Cerebellar nuclear complex (tissue), 1 donor: ENCODE measurements at regions not wholly inside any gene's neighbourhood (a gene's known extent, or its start where the extent isn't known, plus 50 kb on each side); places are given as distances from the start of the nearest gene placed in this dataset.

Source experiments
- DNase-seq, 2 experiments: peaks; one replicate each; lab custom pipeline; 2025; lab: John Stamatoyannopoulos, UW

DNA sequence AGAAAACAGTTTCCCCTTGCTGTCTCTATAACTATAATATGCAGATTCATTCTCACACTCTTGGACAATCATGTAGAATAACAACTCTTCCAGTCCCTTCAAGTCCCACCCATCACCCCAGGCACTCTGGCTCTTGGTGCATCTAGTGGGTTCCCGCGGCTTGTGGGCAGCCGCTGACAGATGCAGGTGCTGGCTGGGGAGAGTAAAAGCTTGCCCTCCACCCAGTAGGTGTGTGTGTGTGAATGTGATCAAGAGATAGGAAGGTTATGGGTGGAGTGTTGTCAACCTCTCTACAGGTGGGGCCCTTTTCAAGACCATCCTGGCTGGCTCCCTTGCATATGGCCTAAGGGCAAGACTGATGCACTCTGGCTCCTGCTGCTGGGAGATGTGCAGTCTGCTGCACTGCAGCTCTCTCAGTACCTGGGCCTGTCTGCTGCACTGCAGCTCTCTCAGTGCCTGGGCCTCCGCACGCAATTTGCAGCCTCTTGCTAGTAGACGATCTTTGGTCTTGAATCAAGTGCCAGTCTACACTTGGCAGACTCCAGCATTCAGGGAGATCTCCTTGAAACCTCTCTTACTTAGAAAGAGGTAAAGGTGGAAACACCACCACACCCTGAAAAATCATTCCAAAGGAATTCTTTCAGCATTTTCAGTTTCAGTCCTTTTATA lies 189.7 kb upstream of the GDNF start:
- DNase-seq: no peak

DNA sequence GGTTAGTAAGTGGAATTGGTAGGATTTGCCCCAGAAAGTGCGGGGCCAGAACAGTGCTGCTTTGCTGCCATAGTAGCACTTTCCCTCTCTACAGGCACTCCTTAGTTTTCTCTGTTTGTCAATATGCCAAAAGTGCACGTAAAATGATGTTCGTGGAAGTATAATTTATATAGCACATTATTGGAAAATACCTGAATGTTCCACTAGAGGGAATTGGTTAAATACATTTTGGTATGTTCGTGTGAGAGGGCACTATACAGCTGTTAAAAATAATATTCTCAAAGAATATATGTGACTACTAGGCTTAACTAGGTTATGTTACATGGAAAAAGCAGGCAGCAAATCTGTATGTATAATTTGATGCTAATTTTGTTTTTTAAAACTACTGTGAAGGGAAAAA lies 184.0 kb upstream of the GDNF start:
- DNase-seq: no peak

DNA sequence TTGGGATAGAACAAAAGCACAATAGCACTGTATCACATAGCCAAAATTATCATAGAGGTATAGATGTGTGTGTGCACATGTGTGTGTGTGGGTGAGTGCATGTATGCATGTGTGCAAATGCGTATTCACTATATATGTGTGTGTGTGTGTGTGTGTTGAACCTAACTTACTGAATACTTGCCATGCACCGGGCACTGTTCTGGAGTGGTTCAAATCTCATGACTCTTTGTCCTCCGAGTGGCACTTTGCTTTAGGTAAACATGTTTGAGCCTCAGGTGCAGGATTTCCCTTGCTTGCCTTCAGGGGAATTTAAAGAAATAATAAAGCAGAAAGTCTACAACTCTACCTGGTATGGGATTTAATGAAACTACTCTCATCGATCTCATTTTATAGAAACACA lies 183.5 kb upstream of the GDNF start:
- DNase-seq: no peak

DNA sequence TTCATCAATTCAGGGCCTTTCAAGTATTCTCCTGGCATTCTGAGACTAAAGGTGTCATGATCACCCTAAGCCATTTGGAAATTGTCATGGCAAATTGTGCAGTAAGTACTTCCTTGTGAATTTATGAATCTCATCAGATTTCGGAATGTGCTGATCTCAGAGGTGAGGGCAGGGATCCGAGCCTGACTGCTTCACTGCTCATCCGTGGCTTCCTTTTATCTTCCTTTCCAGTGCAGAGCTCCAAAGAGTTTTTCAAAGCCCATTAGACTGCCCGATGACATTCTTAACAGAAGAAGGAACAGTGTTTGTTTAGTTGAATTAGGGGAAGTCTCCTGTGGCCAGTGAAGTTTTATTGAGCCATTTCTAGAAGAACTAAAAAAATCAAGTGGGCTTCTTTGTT lies 182.8 kb upstream of the GDNF start:
- DNase-seq: no peak

DNA sequence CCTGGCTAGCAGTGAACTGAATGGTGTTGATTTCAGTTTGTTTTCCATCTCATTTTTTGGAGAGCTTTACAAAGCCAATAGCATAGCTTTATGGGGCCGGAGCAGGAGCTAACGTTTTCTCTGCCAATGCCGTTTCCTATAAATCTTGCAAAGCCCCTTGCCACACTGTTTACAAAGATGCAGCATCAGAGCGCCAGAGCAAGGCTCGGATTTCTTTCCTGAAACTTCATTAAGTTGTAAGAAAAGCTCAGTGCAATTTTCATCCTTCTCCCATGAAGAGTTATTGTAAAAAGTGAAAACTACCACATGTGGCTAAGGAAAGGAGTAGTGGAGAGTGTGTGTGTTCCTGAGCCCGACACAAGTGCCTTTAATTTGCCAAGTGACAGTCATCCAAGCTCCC lies 178.2 kb upstream of the GDNF start:
- DNase-seq: no peak

DNA sequence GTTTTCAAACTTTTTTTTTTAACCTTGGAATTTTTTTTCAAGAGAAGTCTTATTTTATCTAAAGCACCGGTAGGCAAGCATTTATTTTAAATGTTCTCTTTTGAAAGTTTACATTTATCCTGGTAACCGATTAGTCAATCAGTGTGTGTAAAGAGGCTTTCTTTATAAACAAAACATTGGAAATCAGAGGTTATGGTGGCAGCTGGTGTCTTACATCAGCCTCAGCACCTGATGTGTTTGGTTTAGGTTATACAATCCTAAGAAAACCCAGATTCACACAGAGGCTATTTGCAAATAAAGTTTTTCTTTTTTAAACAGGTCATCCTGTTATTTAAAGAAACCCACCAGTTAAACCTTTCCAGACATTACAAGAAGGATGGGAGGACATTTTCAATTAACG lies 173.3 kb upstream of the GDNF start:
- no peak for DNase-seq

DNA sequence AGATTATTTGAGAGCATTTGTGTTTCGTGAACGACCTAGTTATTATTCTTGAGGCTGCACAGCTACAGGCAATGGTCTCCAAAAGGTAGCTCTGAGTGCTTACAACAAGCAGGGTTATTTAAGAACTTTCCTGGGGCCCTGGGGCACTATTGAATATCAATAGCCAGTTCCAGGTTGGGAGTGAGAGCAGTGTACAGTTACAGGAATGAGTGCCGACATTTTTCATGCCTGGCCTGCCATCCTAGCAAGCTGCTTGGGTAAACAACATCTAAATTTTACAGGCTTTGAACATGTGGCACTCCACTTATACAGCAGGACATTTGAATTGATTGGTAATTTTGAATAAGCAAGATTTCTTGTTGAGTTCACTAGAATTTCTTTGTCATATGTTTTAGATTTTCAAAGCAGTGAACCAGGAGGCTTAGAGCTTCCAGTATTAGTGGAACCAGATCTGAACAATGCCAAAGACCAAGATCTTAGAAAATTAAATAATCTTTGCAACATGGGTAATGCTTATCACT lies 171.9 kb upstream of the GDNF start:
- DNase-seq: no peak

DNA sequence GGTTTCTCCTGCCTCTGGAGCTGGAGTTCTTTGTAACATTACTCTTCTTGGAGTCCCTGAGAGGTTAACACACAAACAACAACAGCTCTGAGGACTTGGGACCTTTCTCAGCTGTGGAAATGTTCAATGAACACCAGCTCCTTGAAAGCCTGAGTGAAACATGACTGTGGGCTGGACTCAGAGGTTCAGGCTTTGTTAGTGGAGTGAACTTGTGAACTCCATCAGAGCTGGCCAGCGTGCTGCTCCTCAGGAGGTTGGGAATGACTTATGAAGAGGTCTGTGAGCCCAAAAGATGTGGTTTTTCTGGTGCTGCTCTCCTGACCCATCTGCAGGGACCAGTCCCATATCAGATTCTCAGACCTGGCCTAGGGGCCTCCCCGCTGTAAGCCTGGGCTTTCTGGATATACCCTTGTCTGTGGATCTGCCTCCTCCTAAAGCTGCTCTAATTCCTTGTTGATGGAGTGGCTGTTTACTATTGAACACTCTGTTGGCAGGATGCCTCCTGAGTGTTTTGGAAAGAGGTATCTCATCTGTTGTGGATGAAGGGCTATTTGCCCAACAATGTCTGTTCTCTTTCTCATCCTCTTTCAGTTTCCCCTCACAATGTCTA lies 170.0 kb upstream of the GDNF start:
- DNase-seq: no peak

DNA sequence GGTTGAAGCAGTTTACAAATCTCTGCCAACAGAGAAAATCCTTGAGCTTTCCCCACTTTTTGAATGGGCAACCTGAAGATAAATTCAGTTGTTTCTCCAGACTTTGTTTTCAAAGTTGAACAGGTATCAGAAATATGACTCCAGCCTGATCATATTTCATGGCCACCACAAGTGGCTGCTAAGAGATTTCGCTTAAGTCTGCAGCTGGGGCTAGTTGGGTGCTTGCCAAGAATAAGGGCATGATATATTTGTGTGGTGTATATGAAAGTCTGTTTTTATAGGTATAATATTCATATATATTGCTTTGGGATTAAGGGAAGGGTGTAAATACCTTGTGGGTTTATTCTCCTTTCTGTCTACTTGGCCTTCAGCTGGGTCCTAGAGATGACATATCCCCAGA lies 168.4 kb upstream of the GDNF start:
- no peak for DNase-seq

DNA sequence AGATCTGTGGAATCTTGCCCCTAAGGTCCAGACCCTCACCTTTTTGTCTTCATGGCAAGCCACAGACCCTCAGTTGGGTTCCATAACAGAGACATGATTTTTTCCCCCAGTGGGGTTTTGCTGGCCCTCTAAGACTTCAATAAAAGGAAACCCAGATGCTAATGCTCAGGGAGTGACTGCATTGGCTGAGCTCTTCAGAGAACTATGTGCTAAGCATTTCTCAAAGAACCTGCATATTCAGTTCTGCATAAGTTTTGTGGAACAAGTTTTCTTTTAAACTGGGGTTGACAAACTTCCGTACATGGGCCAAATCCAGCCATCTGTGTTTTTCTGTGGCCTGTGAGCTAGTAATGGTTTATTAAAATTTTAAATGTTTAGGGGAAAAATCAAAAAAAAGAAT lies 159.8 kb upstream of the GDNF start:
- no peak for DNase-seq

DNA sequence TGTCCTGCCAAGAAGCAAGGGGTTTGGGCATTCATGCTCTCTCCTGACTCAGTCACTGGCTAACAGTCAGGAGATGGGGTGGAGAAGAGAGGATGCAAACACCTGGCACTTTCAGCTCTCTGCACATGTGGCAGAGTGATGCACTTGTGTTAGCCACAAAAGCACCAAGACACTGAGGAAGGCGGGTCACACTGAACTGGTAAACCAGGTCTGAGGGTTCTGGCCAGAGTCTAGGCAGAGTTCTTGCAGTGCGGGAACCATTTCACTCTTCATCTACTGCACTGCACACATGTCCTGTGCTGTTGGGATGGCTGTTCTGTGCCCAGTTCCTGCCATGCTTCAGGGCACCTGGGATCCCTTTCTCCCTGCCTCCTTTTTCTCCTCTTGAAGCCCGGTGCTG lies 157.1 kb upstream of the GDNF start:
- DNase-seq: no peak

DNA sequence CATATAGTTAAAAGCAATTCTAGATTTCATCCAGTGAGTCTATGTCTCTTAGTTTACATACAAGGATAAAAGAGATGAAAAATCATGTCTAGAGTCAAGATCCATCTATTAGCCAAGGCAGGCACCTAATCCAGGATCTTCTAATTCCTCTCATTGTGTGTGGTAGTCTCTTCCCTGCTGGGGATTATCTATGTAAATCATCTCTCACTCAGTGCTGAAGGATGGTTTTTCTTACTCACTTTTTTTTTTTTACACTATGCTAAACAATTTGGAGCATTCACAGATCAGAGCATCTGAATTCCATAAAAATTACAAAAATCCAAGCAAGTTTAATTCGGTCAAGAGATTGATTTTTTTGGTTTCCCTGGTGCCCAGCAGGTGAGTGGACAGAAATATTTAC lies 154.9 kb upstream of the GDNF start:
- no peak for DNase-seq

DNA sequence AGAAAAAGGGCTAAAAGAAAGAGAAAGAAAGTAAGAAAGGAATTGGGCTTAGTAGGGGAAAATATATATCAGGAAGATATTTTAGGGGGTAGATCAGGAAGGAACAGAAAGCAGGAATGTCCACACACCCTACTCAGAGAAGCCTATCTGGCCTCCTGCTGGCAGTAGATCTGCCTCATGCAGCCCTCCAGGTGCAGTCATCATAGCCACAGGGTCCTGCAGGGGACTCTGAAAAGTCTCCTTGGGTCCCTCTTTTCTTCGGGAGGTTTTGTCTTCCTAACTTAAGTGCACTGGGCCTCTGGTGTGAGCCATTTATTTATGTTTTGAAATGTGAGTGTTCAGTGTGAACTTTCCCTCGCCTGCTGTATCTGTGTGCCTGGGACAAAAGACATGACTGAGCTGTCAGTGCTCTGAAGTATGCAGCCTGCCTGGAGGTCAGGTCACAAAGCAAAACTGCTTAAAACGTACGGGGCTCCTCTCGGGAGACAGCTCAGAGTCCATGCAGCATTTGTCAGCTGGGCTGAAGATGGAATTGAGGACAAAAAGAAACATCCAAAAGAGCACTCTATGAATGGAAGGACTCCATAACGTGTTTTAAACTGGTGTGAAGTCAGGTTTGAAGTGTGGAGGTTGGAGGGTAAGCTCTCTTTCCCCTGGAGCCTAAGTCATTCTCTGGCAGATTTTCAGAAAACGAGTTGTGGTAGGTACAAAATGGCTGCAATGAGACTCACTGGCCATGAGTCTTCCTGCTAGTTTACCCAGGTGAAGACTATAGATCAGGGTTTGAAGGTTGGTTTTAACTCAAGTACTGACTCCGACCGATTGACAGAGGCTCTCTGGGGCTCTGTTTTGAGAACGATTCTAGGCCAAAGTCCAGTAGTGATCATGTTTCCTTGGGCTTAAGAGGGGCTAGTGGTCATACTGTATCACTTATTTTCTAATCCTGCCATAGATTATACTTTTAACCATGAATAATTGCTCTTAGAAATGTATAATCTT lies 151.8 kb upstream of the GDNF start:
- DNase-seq: no peak

DNA sequence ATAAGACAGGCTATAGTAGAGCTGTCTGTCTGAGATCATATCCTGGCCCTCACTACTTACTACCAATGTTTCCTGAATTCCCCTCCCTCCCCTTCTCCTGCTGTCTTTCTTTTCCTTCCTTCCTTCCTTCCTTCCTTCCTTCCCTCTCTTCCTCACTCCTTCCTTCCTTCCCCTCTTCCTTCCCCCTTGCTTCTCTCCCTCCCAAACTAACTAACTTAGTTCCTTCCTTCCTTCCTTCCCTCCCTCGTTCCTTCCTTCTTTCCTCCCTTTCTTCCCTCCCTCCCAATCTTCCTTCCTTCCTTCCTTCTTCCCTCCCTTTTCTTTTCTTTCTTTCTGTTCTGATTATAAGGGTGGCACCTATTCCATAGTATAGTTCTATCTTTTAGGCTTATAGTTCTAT lies 150.0 kb upstream of the GDNF start:
- DNase-seq: no peak

DNA sequence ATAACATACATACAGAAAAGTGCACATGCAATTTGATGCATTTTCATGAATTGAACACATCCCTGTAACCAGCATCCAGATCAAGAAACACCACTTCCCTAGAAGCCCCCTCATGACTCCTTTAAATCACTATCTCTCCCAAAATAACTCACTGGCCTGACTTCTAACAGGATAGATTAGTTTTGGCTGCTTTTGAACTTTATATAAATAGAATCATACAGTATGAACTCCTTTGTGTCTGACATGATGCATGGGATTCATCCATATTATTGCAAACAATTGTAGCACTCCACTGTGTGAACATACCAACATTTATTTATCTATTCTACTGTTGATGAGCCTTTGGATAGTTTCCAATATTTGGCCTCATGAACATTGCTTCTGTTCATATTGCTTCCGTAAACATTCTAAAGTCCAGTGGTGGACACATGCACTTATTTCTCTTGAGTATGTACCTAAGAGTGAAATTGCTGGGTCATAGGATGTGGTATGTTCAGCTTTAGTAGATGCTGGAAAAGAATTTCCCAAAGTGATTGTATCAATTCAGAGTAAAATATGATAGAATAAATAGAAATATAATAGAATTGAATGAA lies 148.7 kb upstream of the GDNF start:
- no peak for DNase-seq

DNA sequence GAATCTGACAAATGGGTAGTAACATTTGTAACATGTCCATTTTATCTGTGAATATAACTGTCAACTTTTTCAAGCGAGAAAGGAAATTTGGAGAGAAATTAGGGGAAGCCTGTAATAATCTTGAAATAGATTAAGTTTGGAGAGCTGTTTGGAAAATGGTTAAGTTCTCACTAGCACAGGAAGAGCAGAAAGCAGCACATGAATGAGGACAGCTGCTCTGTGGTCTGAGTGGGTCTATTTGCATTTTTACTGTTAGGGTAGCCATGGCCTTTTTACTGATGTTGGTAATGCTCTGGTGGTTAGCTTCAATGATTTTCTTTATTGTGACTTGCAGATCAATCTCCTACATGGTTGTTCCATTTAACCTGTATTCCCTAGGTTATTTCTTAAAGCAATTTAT lies 144.5 kb upstream of the GDNF start:
- no peak for DNase-seq

DNA sequence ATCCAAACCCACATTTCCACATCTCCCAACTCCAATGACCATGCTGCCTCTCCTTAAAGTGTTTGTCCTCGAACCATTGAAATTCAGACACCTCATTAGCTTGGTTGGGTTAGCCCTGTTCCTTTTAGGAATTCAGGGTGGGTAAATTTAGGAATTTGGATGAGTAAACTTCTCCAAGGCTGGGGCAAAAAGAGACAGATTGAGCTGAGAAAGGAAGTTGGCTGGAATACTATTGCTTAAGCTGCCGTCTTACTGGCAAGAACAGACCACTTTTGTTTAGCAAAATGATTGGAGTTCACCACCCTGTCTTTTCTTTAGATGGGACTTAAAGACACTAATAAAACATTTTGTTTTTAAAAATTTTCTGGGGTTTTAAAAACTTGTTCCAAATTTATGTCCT lies 143.6 kb upstream of the GDNF start:
- DNase-seq: no peak

DNA sequence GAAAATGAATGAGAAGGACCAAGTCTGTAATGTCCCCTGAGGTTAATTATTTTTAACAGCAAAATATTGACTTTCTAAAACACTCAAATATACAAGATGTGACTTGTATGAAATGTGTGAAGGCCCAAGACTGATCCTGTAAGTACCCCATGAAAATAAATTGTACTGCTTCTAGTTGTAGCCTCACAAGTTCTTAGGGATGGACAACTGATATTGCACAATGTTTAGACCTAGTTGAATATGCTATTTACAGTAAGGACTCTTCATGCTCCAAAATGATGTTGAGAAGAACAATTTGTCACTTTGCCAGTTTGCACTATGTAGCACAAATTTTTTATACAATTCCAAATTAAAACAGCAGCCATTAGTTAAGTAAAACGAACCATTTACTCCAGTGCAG lies 139.7 kb upstream of the GDNF start:
- DNase-seq: no peak

DNA sequence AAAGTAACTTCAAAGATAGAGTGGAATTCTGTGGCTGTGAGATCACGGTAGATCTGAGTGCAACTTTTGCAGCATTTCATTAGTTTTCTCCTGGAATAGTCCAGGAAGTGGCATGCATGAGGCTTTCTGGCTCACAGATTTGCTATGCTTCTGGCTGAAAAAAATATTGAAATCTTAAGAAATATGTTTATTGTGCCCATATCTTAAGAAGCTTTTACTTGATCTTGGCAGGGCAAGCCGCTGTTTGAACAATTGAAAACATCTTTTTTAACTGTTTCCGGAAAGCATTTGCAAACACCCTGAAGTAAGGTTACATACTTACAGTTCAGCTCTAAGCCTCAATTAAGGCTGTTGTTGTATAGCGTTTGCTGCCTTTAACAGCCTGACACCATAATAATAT lies 135.7 kb upstream of the GDNF start:
- no peak for DNase-seq

DNA sequence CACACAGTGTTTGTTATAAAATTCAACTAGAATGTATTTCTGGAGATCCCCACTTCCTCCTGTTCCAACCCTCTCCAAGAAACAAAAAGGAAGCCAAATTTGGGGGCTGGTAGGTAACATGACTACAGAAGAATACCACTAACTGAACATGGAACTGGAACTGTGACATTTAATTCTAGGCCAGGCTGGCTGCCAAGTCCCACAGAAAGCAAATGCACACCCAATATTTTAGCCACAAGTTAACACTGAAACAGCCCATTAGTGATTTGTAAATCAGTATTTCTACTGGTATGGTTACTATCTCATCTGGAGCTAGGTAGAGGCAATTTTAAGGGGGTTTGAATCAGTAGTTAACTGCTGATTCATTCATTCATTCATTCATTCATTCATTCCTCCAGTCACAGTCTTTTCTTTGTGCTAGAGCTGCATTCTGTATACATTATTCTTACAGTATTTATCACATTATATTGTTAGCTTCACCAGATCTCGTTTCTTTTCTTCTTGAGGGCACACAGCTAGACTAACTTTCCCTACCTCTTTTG lies 131.7 kb upstream of the GDNF start:
- no peak for DNase-seq

DNA sequence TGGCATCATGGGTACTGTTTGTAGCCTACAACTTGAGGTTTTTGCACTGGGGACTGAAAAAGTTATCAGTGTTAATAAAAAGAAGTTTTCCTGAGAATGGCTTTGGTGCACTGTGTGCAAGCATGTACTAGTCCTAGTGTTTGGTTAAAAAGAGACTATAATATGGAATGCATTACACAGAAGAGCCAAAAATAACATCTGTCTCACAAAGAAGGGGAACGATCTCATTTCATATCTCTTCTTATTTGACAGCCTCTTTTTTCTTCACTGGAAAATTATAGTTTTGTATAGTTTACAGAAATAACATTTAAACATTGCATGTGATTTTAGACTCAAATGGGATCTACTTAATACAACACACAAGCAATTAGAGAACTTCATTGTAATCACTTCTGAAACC lies 127.0 kb upstream of the GDNF start:
- DNase-seq: no peak

DNA sequence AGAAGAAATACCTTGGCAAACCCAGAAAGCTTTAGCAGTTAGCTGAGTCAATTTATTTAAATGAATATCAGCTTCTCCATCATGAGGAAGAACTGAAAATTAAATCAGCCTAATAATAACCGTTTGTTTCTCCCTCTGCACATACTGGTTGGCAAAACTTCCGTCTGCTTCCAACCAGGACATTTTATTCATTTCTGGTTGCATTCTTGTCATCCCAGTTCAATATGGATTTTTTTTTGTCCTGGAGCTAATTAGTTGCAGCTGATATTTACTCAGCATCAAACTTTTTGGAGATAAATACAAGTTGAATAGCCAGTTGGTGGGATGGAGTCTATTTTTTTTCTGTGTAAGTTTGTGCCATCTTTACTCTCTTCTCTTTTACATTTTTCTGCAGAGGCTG lies 126.5 kb upstream of the GDNF start:
- no peak for DNase-seq
